ENCODE measurements at regions not wholly inside any gene's neighbourhood (a gene's known extent, or its start where the extent isn't known, plus 50 kb on each side); places are given as distances from the start of the nearest gene placed in this dataset.

DNA sequence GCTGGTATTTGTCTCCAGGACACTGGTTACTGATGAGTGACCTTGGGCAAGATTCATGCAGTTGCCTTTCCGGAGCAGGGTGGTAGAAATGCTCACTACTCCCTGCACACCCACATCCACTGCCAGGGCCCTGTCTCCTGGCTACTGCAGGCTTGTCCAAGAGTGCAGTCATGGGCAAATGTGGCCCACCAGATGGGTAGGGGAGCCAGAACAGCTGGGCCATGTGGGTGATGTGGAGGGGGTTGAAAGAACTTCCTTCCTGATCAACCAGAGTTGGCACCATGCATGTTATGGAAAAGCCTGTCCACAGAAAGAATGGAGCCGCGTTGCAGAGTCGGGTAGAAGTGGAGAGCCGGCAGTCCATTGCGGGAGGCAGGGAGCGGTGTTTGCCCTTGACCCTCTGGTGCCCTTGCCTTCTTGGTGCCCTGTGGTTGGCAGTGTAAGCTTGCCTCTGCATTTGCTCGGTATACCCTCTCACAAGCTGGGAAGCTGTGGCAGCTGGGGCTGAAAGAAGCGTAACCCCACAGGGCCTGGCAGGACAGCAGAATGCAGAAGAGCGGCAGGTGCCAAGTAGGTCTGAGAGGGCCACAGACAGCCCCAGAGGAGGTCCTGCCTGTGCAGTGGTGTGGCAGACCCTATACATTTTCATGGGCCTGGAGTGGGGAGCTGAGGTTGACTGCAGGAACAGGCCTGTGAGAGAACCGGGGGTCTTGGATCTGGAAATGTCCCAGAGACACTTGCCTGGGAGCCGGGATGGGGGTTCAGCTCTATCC is 253.2 kb downstream of the TFCP2L1 start:
- WGBS, 3 donors, result 82 to 96% (median 91%) methylated on average over 12 of the region's 12 CpGs
- no peak overlapping the region for H3K27ac ChIP-seq (ENCODE audit: low read depth, low read length)

DNA sequence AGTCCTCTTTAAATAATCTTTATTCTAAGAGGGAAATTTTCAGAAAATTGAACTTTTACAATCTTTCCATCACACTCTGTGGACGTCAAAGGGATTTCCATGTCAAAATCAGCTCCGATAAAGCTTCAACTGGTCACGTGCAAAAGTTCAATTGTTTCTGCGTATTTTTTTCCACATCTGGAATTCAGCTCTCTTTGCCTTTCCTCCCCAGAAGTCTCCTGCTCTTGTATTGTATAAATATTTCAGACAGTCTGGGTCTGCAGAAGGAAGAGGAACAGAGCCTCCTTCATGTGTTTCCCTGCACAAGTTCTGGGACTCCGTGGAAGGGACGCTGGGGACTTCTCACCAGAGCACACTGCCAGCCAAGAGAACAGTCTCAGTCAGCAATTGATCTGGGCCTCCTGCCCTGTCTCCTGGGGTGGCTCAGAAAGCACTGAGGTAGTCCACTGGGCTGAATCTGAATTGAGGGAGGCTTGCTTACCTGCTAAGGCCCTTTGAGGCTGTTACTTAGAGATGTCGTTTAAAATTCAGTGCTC is 251.5 kb downstream of the TFCP2L1 start:
- H3K27ac ChIP-seq (ENCODE audit: low read depth, low read length), result no peak overlapping the region
- WGBS, 3 donors, result 72 to 88% (median 84%) methylated on average over 7 of the region's 7 CpGs

- H3K27ac ChIP-seq (ENCODE audit: low read depth, low read length), result no peak overlapping the region
- 80 to 91% (median 85%) methylated on average over 5 of the region's 5 CpGs for WGBS, 3 donors
Measured at GRCh38 chr2:121034551-121034950, 250.5 kb downstream of the TFCP2L1 start.

DNA sequence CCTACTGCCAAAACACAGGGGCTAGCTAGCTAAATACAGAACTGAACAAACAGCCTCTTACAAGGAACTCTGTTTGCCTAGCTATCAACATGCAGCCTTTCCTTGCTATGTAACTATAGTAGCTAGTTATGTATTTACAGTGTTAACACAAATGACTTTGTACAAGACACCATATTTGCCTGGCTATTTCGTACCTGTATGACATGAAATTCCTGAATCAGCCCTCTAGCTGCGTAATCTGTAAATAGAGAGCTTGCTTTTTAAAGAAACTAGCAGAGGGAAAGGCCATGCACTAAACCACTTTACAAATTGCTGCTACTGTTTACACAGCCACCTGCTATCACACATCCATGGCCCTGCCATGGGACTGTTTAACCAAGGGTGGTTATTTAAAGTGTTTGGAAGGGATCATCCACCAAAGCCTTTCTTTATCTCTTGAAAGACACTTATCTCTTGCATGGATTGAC is 248.7 kb downstream of the TFCP2L1 start:
- WGBS, 3 donors, result 32 to 88% (median 70%) methylated on average over 2 of the region's 2 CpGs
- no peak overlapping the region for H3K27ac ChIP-seq (ENCODE audit: low read depth, low read length)

DNA sequence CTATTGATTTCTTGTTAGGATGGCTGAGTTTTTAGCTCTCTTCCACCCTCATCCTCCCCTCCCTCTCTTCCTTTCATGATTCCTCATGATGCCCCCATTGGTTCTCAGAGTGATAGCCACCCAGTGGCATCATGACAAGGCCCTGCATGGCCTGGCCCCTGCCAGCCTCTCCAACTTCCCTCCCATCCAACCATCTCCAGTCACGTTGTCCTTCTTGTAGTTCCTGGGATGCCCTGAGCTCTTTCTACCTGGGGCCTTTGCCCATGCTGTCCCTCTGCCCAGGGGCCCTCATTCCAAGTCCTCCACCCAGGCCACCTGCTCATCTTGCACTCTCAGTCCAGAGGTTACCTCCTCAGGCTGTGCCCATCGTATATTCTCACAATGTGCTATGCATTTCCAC is 247.5 kb downstream of the TFCP2L1 start:
- no peak overlapping the region for H3K27ac ChIP-seq (ENCODE audit: low read depth, low read length)
- WGBS, 3 donors, result 94 to 98% (median 95%) methylated on average over 2 of the region's 2 CpGs

- WGBS, 3 donors, result 66 to 86% (median 81%) methylated on average over 6 to 7 of the region's 7 CpGs
- no peak overlapping the region for H3K27ac ChIP-seq (ENCODE audit: low read depth, low read length)
Measured at GRCh38 chr2:121038031-121038430, 247.0 kb downstream of the TFCP2L1 start.

DNA sequence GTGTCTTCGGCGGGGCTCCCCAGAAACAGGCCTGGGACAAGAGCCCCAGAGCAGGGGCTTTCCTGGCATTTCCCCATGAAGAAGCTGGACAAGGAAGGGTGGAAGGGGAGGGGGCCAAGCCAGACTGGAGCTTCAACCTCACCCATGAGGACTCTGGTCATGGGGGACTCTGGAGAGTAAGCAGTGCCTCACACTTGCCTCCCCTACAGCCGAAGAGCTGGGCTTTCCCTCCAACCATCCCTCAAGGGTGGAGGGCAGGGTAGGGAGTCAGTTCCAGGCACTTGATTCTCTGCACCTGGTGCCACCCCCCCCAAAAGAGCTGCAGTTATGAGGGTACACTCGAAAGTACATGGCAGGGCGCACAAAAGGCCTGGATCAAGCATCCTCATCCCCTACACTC is 246.6 kb downstream of the TFCP2L1 start:
- WGBS, 3 donors, result 89 to 91% (median 90%) methylated on average over 5 of the region's 5 CpGs
- no peak overlapping the region for H3K27ac ChIP-seq (ENCODE audit: low read depth, low read length)

GRCh38 chr2:121038891-121039616 is 245.9 kb downstream of the TFCP2L1 start:
- 42 to 69% (median 64%) methylated on average over 8 of the region's 8 CpGs for WGBS, 3 donors

GRCh38 chr2:121039679-121040078 is 245.3 kb downstream of the TFCP2L1 start:
- no peak overlapping the region for H3K27ac ChIP-seq (ENCODE audit: low read depth, low read length)
- WGBS, 3 donors, result 37 to 48% (median 42%) methylated on average over 3 of the region's 3 CpGs

More at GRCh38 chr2:121038891-121039616, 245.9 kb downstream of the TFCP2L1 start:
- no peak overlapping the region for H3K27ac ChIP-seq (ENCODE audit: low read depth, low read length)

DNA sequence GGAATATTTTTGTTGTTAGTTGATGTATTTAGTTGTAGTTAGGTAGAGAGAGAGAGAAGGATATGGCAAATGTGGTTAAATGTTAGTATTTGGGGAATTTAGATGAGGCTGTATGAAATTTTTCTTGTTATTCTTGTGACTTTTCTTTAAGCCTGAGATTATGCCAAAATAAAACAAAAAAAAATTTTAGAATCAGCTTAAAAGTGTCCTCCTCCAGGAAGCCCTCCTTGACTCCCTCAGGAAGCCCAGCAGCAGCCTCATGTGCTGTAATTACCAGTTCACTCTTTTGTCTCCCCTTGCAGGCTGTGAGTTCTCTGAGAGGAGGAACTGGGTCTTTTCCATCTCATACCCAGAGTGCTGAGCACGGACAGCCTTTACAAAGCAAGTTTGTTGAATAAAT is 243.5 kb downstream of the TFCP2L1 start:
- 0 to 45% (median 0%) methylated on average over 1 of the region's 1 CpG for WGBS, 3 donors
- H3K27ac ChIP-seq (ENCODE audit: low read depth, low read length), result no peak overlapping the region

DNA sequence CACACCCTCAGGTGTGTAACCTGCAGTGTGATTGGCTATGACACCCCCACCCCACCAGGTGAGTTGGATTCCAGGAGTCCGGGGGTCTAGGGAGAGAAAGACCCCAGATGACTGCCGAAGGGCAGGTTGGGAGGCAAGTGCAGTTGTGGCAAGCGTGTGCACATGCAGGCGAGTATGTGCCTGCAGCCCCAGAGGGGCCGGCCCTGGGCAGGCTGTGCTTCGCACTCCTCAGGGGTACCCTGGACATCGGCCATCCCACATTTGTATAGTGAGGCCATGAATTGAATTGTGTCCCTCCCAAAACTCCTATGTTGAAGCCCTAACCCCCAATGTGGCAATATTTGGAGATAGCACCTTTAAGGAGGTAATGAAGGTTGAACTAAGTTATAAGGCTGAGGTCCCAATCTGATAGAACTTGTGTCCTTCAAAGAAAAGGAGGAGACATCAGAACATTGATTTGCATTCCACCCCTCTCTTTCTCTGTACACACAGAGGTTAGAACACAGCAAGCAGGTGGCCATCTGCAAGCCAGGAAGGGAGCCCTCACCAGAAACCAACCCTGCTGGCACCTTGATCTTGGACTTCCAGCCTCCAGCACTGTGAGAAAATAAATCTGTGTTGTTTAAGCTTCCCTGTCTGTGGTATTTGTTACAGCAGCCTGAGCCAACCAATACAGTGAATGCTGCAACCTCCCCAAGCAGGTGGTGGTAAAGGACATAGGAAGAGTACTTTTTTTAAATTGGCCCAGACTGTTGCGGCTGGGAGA is 241.8 kb downstream of the TFCP2L1 start:
- WGBS, 3 donors, result 82 to 85% (median 82%) methylated on average over 8 of the region's 8 CpGs

DNA sequence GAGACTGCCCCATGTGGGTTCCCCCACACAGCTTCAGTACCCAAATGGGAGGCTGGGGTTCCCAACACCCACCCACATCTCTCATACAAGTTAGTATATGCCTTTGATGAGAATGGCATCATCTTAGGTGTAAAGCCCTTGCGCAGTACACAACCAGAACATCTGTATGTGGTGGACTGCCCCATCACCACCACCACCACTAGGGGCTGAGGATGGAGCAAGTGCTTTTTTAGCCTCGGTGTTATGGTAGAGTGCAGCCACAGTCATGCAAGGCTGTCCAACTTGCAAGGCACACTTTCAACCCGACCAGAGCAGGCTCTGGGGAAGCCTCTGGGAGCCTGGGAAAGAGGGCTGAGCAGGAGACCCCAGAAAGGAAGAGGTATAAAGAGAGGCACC is 241.2 kb downstream of the TFCP2L1 start:
- H3K27ac ChIP-seq (ENCODE audit: low read depth, low read length), result no peak overlapping the region
- 52 to 74% (median 53%) methylated on average over 3 of the region's 3 CpGs for WGBS, 3 donors

More for the DNA sequence above, 241.8 kb downstream of the TFCP2L1 start:
- no peak overlapping the region for H3K27ac ChIP-seq (ENCODE audit: low read depth, low read length)

GRCh38 chr2:121044412-121044811 is 240.6 kb downstream of the TFCP2L1 start:
- H3K27ac ChIP-seq (ENCODE audit: low read depth, low read length), result no peak overlapping the region
- WGBS, 3 donors, result 61 to 81% (median 64%) methylated on average over 7 of the region's 7 CpGs

- H3K27ac ChIP-seq (ENCODE audit: low read depth, low read length), result no peak overlapping the region
- WGBS, 3 donors, result 89 to 90% (median 89%) methylated on average over 11 of the region's 11 CpGs
Measured at GRCh38 chr2:121045245-121045644, 239.8 kb downstream of the TFCP2L1 start.

- 62 to 83% (median 68%) methylated on average over 4 of the region's 4 CpGs for WGBS, 3 donors
- H3K27ac ChIP-seq (ENCODE audit: low read depth, low read length), result no peak overlapping the region
Measured at GRCh38 chr2:121046335-121046734, 238.7 kb downstream of the TFCP2L1 start.

GRCh38 chr2:121047383-121047782 is 237.6 kb downstream of the TFCP2L1 start:
- WGBS, 3 donors, result 91 to 97% (median 91%) methylated on average over 4 of the region's 4 CpGs

GRCh38 chr2:121049131-121049530 is 235.9 kb downstream of the TFCP2L1 start:
- 65 to 92% (median 90%) methylated on average over 2 of the region's 2 CpGs for WGBS, 3 donors
- no peak overlapping the region for H3K27ac ChIP-seq (ENCODE audit: low read depth, low read length)

More at GRCh38 chr2:121047383-121047782, 237.6 kb downstream of the TFCP2L1 start:
- H3K27ac ChIP-seq (ENCODE audit: low read depth, low read length), result no peak overlapping the region

DNA sequence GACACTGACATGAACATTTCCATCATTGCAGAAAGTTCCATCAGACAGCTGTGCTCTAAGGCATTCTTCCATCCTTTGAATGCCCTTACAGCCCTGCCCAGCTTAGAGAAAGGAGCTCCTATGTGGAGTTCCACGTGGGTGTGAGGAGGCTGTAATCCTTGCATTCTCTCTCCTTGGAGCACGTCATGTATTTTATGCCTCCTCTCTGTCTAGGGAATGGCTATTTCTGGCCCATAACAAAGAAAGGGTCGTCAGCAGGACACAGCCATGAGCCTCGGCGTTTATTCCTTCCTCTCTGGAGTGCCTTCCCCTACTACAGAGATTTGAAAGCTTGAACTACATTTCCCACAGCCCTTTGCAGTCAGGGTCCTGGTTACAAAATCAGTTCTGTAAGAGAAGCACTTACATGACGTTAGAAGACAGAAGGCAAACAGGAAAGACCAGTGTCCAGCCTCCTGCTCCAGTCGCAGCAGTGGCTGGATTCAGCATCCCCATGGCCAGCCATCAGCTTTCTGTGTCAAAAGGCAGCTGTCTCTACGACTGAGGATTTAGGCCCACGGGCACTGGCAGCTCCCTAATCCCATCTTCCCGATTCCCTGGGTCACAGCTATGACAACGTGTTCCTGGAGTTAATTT is 234.9 kb downstream of the TFCP2L1 start:
- WGBS, 3 donors, result 55 to 73% (median 59%) methylated on average over 11 of the region's 11 CpGs
- no peak overlapping the region for H3K27ac ChIP-seq (ENCODE audit: low read depth, low read length)

Measured in adipose tissue (tissue), 3 donors.